Ascending aorta (tissue), 2 donors: ENCODE measurements at regions not wholly inside any gene's neighbourhood (a gene's known extent, or its start where the extent isn't known, plus 50 kb on each side); places are given as distances from the start of the nearest gene placed in this dataset.

ENCODE experiments used
- DNase-seq, 2 donors: peaks; one replicate each; pipeline ENCODE4 v3.0.0-alpha.2; 2019; ENCODE audit warnings: low spot score in 2 of 2
- H3K27ac ChIP-seq, 2 donors: fragments of 200-600 bp; sonication (generic); one replicate each; pipeline ENCODE4 v1.5.1; 2016 to 2017; ENCODE audit warnings: mild to moderate bottlenecking in 1 of 2
- H3K27me3 ChIP-seq: fragments of 200-600 bp; sonication (generic); one replicate; pipeline ENCODE4 v1.5.1; 2017
- H3K36me3 ChIP-seq, 2 donors: fragments of 200-600 bp; sonication (generic); one replicate each; pipeline ENCODE4 v1.5.1; 2016
- H3K4me1 ChIP-seq, 2 donors: fragments of 200-600 bp; sonication (generic); one replicate each; pipeline ENCODE4 v1.5.1; 2016 to 2017; ENCODE audit warnings: mild to moderate bottlenecking in 1 of 2
- H3K4me3 ChIP-seq, 2 donors: fragments of 200-600 bp; sonication (generic); one replicate each; pipeline ENCODE4 v1.5.1; 2016 to 2017; ENCODE audit warnings: mild to moderate bottlenecking in 1 of 2
- H3K9me3 ChIP-seq, 2 donors: fragments of 200-600 bp; sonication (generic); one replicate each; pipeline ENCODE4 v1.5.1; 2016
- CTCF ChIP-seq, 3 experiments: fragments of 200-600 bp in 2 of 3; fragments of 450-650 bp in 1 of 3; sonication (generic) in 2 of 3; IDR thresholded peaks; one replicate each; pipeline ENCODE4 v1.5.1; 2016 to 2019; ENCODE audit warnings: antibody characterized with exemption in 3 of 3, mild to moderate bottlenecking in 1 of 3, moderate library complexity in 1 of 3
- intact Hi-C: fragments of 100-400 bp; cut with DNase I; formaldehyde crosslinking; loops from one replicate; pipeline ENCODE4 v1.15.1; 2023

GRCh38 chr10:28470873-28471651 lies 61.9 kb upstream of the WAC start:
- no peak for TF ChIP-seq CTCF (IDR thresholded peaks at IDR 0.05)
- no peak for DNase-seq
- H3K4me3 ChIP-seq: no peak overlapping the region
- H3K27me3 ChIP-seq: no peaks in the 10 kb centered on the region
- no peaks in the 10 kb centered on the region for H3K9me3 ChIP-seq
- no peaks in the 10 kb centered on the region for H3K4me1 ChIP-seq
- no peaks in the 10 kb centered on the region for H3K36me3 ChIP-seq
- no peak overlapping the region for H3K27ac ChIP-seq
- intact Hi-C loops: no loop called here

- H3K27ac ChIP-seq: no peak overlapping the region
- no peak overlapping the region for H3K4me3 ChIP-seq
- DNase-seq: no peak
- no peaks in the 10 kb centered on the region for H3K9me3 ChIP-seq
- H3K27me3 ChIP-seq: no peaks in the 10 kb centered on the region
- no peaks in the 10 kb centered on the region for H3K36me3 ChIP-seq
- TF ChIP-seq CTCF (IDR thresholded peaks at IDR 0.05): no peak
- no peaks in the 10 kb centered on the region for H3K4me1 ChIP-seq
- intact Hi-C loops: no loop called here
Observed at GRCh38 chr10:28471652-28472050, 61.3 kb upstream of the WAC start.

DNA sequence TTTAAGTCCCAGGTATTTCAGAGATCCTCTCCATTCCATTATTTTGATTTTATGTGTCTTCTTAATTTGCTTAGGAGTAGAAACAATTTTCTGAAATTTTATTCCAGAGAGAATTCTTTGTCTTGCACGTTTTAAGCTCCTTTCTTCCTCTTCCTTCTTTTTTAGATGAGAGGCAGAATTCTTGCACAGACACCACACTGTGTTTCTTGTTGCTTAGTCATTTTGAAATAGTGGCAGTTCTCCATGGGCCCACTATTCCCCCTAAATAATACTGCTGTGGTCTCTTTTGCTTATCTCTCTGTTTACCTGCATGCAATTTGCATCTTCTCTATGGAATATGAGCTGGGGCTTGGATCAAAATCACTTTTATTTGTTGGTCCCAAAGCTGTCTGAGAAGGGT lies 54.3 kb upstream of the WAC start:
- Histone ChIP-seq H3K27me3 (no peaks in the 10 kb centered on the region), H3K27ac (no peak overlapping the region), H3K9me3 (no peaks in the 10 kb centered on the region), H3K4me3 (no peak overlapping the region), H3K36me3 (no peaks in the 10 kb centered on the region), H3K4me1 (no peaks in the 10 kb centered on the region)
- intact Hi-C loops: no loop called here
- no peak for TF ChIP-seq CTCF (IDR thresholded peaks at IDR 0.05)
- DNase-seq: no peak

- H3K9me3 ChIP-seq: no peaks in the 10 kb centered on the region
- DNase-seq: no peak
- no peaks in the 10 kb centered on the region for H3K4me1 ChIP-seq
- H3K27ac ChIP-seq: no peak overlapping the region
- H3K36me3 ChIP-seq: no peaks in the 10 kb centered on the region
- intact Hi-C loops: no loop called here
- H3K27me3 ChIP-seq: no peaks in the 10 kb centered on the region
- TF ChIP-seq CTCF (IDR thresholded peaks at IDR 0.05): no peak
- no peak overlapping the region for H3K4me3 ChIP-seq
Observed at GRCh38 chr10:28479425-28479865, 53.5 kb upstream of the WAC start.

DNA sequence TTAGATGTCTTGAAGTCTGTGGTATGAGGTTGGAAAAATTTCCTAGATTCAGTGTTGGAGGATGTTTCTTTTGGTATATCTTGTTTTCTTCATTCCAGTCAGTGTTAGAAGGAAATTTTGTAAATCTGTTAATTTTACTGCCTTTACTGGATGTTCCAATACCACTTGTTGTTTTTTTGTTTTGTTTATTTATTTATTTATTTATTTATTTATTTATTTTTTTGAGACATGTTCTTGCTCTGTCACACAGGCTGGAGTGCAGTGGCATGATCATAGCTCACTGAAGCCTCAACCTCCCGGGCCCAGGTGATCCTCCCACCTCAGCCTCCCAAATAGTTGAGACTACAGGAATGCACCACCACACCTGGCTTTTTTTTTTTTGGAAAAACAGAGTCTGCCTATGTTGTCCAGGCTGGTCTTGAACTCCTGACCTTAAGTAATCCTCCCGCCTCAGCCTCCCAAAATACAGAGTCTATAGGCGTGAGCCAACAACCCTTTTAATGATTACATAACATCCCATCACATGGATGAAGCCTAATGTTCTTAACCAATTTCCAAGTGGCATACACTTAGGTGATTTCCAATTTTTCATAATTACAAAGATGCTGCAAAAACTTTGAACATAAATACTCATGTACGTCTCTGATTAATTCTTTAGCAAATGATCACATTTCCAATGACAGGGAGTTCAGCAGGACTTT lies 52.8 kb upstream of the WAC start:
- H3K4me3 ChIP-seq: no peak overlapping the region
- no peak overlapping the region for H3K27ac ChIP-seq
- no peaks in the 10 kb centered on the region for H3K36me3 ChIP-seq
- DNase-seq: no peak
- H3K27me3 ChIP-seq: no peaks in the 10 kb centered on the region
- H3K9me3 ChIP-seq: no peaks in the 10 kb centered on the region
- no peaks in the 10 kb centered on the region for H3K4me1 ChIP-seq
- intact Hi-C loops: no loop called here
- no peak for TF ChIP-seq CTCF (IDR thresholded peaks at IDR 0.05)
